Trophoblast cell (in vitro differentiated cells and primary cell): ENCODE measurements at regions not wholly inside any gene's neighbourhood (a gene's known extent, or its start where the extent isn't known, plus 50 kb on each side); places are given as distances from the start of the nearest gene placed in this dataset.

Experiments
- DNase-seq, 2 donors: peaks; one replicate each; pipeline ENCODE4 v3.0.0-alpha.2; 2016
- H2AFZ ChIP-seq: 2 replicates; pipeline ENCODE4 v1.6.1; 2013; ENCODE audit warnings: low read length, moderate library complexity, mild to moderate bottlenecking; ENCODE audit not compliant: insufficient read depth, poor library complexity
- H2AK5ac ChIP-seq: 2 replicates; pipeline ENCODE4 v1.6.1; 2013; ENCODE audit warnings: mild to moderate bottlenecking, low read length
- H2BK120ac ChIP-seq: 2 replicates; pipeline ENCODE4 v1.6.1; 2013; ENCODE audit warnings: low read length, mild to moderate bottlenecking, moderate library complexity; ENCODE audit not compliant: insufficient read depth, poor library complexity
- H2BK12ac ChIP-seq: 2 replicates; pipeline ENCODE4 v1.6.1; 2013; ENCODE audit warnings: mild to moderate bottlenecking, low read length, moderate library complexity
- H2BK5ac ChIP-seq: 2 replicates; pipeline ENCODE4 v1.6.1; 2013; ENCODE audit warnings: low read length, low read depth, moderate library complexity, mild to moderate bottlenecking; ENCODE audit not compliant: poor library complexity
- H3K14ac ChIP-seq: 2 replicates; pipeline ENCODE4 v1.6.1; 2013; ENCODE audit warnings: mild to moderate bottlenecking, low read length
- H3K18ac ChIP-seq: 2 replicates; pipeline ENCODE4 v1.6.1; 2013; ENCODE audit warnings: mild to moderate bottlenecking, low read length
- H3K23ac ChIP-seq: 2 replicates; pipeline ENCODE4 v1.6.1; 2013; ENCODE audit warnings: low read length
- H3K27ac ChIP-seq: 2 replicates; pipeline ENCODE4 v1.5.1; 2013; ENCODE audit warnings: low read depth, mild to moderate bottlenecking, inconsistent platforms, low read length, moderate library complexity
- H3K27me3 ChIP-seq: 2 replicates; pipeline ENCODE4 v1.6.1; 2013; ENCODE audit warnings: inconsistent platforms, mild to moderate bottlenecking, low read length, moderate library complexity; ENCODE audit not compliant: insufficient read depth
- H3K36me3 ChIP-seq, 2 experiments: 1 replicate in 1 of 2; 2 replicates in 1 of 2; pipeline ENCODE4 v1.6.1; 2013; ENCODE audit warnings: low read length in 2 of 2, mild to moderate bottlenecking in 2 of 2, moderate library complexity in 1 of 2; ENCODE audit not compliant: insufficient read depth in 2 of 2, control insufficient read depth in 1 of 2
- H3K4ac ChIP-seq: 2 replicates; pipeline ENCODE4 v1.6.1; 2013; ENCODE audit warnings: low read depth, mild to moderate bottlenecking, low read length, moderate library complexity
- H3K4me1 ChIP-seq, 2 experiments: 1 replicate in 1 of 2; 2 replicates in 1 of 2; pipeline ENCODE4 v1.6.1; 2013; ENCODE audit warnings: low read length in 2 of 2, mild to moderate bottlenecking in 2 of 2, moderate library complexity in 1 of 2; ENCODE audit not compliant: insufficient read depth in 2 of 2, control insufficient read depth in 1 of 2
- H3K4me2 ChIP-seq: 2 replicates; pipeline ENCODE4 v1.6.1; 2013; ENCODE audit warnings: inconsistent platforms, mild to moderate bottlenecking, low read length, moderate library complexity
- H3K4me3 ChIP-seq: 2 replicates; pipeline ENCODE4 v1.5.1; 2013; ENCODE audit warnings: mild to moderate bottlenecking, low read depth, low read length, inconsistent platforms
- H3K79me1 ChIP-seq: one replicate; pipeline ENCODE4 v1.6.1; 2013; ENCODE audit warnings: low read length
- H3K79me2 ChIP-seq: 2 replicates; pipeline ENCODE4 v1.6.1; 2013; ENCODE audit warnings: low read length, mild to moderate bottlenecking; ENCODE audit not compliant: control insufficient read depth, insufficient read depth, poor library complexity
- H3K9ac ChIP-seq: 2 replicates; pipeline ENCODE4 v1.6.1; 2013; ENCODE audit warnings: mild to moderate bottlenecking, low read length
- H3K9me3 ChIP-seq: 2 replicates; pipeline ENCODE4 v1.6.1; 2013; ENCODE audit warnings: low read depth, mild to moderate bottlenecking, control low read depth, inconsistent platforms, low read length; ENCODE audit not compliant: insufficient read depth
- H4K12ac ChIP-seq: 2 replicates; pipeline ENCODE4 v1.6.1; 2013; ENCODE audit warnings: low read depth, mild to moderate bottlenecking, low read length, moderate library complexity
- H4K8ac ChIP-seq: 2 replicates; pipeline ENCODE4 v1.6.1; 2013; ENCODE audit warnings: low read depth, mild to moderate bottlenecking, low read length, moderate library complexity
- H4K91ac ChIP-seq: one replicate; pipeline ENCODE4 v1.6.1; 2013; ENCODE audit warnings: low read depth, mild to moderate bottlenecking, low read length, moderate library complexity
- WGBS: extraction: QIAGEN DNeasy Blood & Tissue Kit; methylation state at CpG from one replicate; pipeline ENCODE4 v1.1.7; 2013; ENCODE audit warnings: missing lambda C conversion rate; ENCODE audit not compliant: insufficient read length, insufficient coverage; ENCODE audit errors: extremely low coverage; 5-methylcytosine and 5-hydroxymethylcytosine counted together

GRCh38 chr12:46574847-46575246, 202.3 kb upstream of the SLC38A2 start:
- DNase-seq: no peak
- Histone ChIP-seq H2AK5ac (no peak overlapping the region), H2BK5ac (no peak overlapping the region), H3K9me3 (no peaks in the 10 kb centered on the region), H3K23ac (no peak overlapping the region), H2BK120ac (no peak overlapping the region), H4K91ac (no peak overlapping the region), H3K18ac (no peak overlapping the region), H3K27me3 (no peaks in the 10 kb centered on the region), H3K4me2 (no peak overlapping the region), H3K79me2 (no peaks in the 10 kb centered on the region), H2BK12ac (no peak overlapping the region), H2AFZ (no peak overlapping the region), H3K79me1 (no peaks in the 10 kb centered on the region), H3K27ac (no peak overlapping the region), H3K4ac (no peak overlapping the region), H3K4me1 (no peaks in the 10 kb centered on the region), H4K12ac (no peak overlapping the region), H4K8ac (no peak overlapping the region), H3K36me3 (no peaks in the 10 kb centered on the region), H3K9ac (no peak overlapping the region), H3K14ac (no peak overlapping the region), H3K4me3 (no peak overlapping the region)
- WGBS: no CpG with 5 or more reads among the region's 2 CpGs

- no peak overlapping the region for H2BK5ac ChIP-seq
- H3K14ac ChIP-seq: no peak overlapping the region
- H3K27me3 ChIP-seq: no peaks in the 10 kb centered on the region
- H2BK12ac ChIP-seq: no peak overlapping the region
- no peaks in the 10 kb centered on the region for H3K4me1 ChIP-seq
- no peak overlapping the region for H3K23ac ChIP-seq
- no peaks in the 10 kb centered on the region for H3K36me3 ChIP-seq
- H3K79me1 ChIP-seq: no peaks in the 10 kb centered on the region
- DNase-seq: no peak
- no peak overlapping the region for H2AFZ ChIP-seq
- H3K9ac ChIP-seq: no peak overlapping the region
- H3K27ac ChIP-seq: no peak overlapping the region
- no peak overlapping the region for H2BK120ac ChIP-seq
- H3K4ac ChIP-seq: no peak overlapping the region
- no peak overlapping the region for H3K18ac ChIP-seq
- H4K91ac ChIP-seq: no peak overlapping the region
- no peaks in the 10 kb centered on the region for H3K79me2 ChIP-seq
- H3K9me3 ChIP-seq: peaks cover 5% of the 10 kb centered on the region
- H4K12ac ChIP-seq: no peak overlapping the region
- no peak overlapping the region for H3K4me2 ChIP-seq
- no peak overlapping the region for H2AK5ac ChIP-seq
- WGBS: no CpG with 5 or more reads among the region's 1 CpG
- no peak overlapping the region for H3K4me3 ChIP-seq
- H4K8ac ChIP-seq: no peak overlapping the region
These were observed 200.7 kb upstream of the SLC38A2 start for GRCh38 chr12:46573347-46573658.

- no peak overlapping the region for H3K4me3 ChIP-seq
- H3K79me2 ChIP-seq: no peaks in the 10 kb centered on the region
- H3K18ac ChIP-seq: no peak overlapping the region
- no peak overlapping the region for H4K91ac ChIP-seq
- H3K79me1 ChIP-seq: no peaks in the 10 kb centered on the region
- no peak overlapping the region for H2AK5ac ChIP-seq
- H3K9me3 ChIP-seq: peaks cover 6% of the 10 kb centered on the region
- no peak overlapping the region for H2BK12ac ChIP-seq
- H3K36me3 ChIP-seq: no peaks in the 10 kb centered on the region
- H3K9ac ChIP-seq: no peak overlapping the region
- no peak overlapping the region for H3K27ac ChIP-seq
- H3K4ac ChIP-seq: no peak overlapping the region
- no peak overlapping the region for H4K8ac ChIP-seq
- H4K12ac ChIP-seq: no peak overlapping the region
- H3K4me2 ChIP-seq: no peak overlapping the region
- H2BK5ac ChIP-seq: no peak overlapping the region
- H3K23ac ChIP-seq: no peak overlapping the region
- no peak overlapping the region for H2BK120ac ChIP-seq
- H3K27me3 ChIP-seq: no peaks in the 10 kb centered on the region
- no peak overlapping the region for H3K14ac ChIP-seq
- no peak for DNase-seq
- H2AFZ ChIP-seq: no peak overlapping the region
- no peaks in the 10 kb centered on the region for H3K4me1 ChIP-seq
- WGBS: no CpG with 5 or more reads among the region's 2 CpGs
These were observed 200.2 kb upstream of the SLC38A2 start for GRCh38 chr12:46572644-46573346.

GRCh38 chr12:46571608-46572007, 199.0 kb upstream of the SLC38A2 start:
- H3K9me3 ChIP-seq: peaks cover 6% of the 10 kb centered on the region
- H2AFZ ChIP-seq: no peak overlapping the region
- no peak overlapping the region for H2AK5ac ChIP-seq
- no peak overlapping the region for H4K91ac ChIP-seq
- no peaks in the 10 kb centered on the region for H3K27me3 ChIP-seq
- DNase-seq: no peak
- no peak overlapping the region for H2BK12ac ChIP-seq
- no peak overlapping the region for H3K4me3 ChIP-seq
- H3K14ac ChIP-seq: no peak overlapping the region
- H2BK5ac ChIP-seq: no peak overlapping the region
- no peaks in the 10 kb centered on the region for H3K79me1 ChIP-seq
- H3K23ac ChIP-seq: no peak overlapping the region
- no peak overlapping the region for H2BK120ac ChIP-seq
- H3K79me2 ChIP-seq: no peaks in the 10 kb centered on the region
- H3K36me3 ChIP-seq: no peaks in the 10 kb centered on the region
- H3K27ac ChIP-seq: no peak overlapping the region
- no peak overlapping the region for H4K12ac ChIP-seq
- no CpG with 5 or more reads among the region's 3 CpGs for WGBS
- H3K9ac ChIP-seq: no peak overlapping the region
- no peaks in the 10 kb centered on the region for H3K4me1 ChIP-seq
- H3K18ac ChIP-seq: no peak overlapping the region
- H4K8ac ChIP-seq: no peak overlapping the region
- no peak overlapping the region for H3K4ac ChIP-seq
- H3K4me2 ChIP-seq: no peak overlapping the region
